Thyroid gland (tissue), 4 donors: ENCODE measurements at regions not wholly inside any gene's neighbourhood (a gene's known extent, or its start where the extent isn't known, plus 50 kb on each side); places are given as distances from the start of the nearest gene placed in this dataset.

Experiments
- CTCF ChIP-seq, 6 experiments: fragments of 200-600 bp in 3 of 6; fragments of 450-650 bp in 3 of 6; sonication (generic) in 3 of 6; IDR thresholded peaks; one replicate each; pipeline ENCODE4 v1.5.1; 2016 to 2019; ENCODE audit warnings: antibody characterized with exemption in 6 of 6, mild to moderate bottlenecking in 2 of 6, inconsistent platforms in 1 of 6, moderate library complexity in 1 of 6
- POLR2A ChIP-seq, 2 donors: fragments of 450-650 bp; IDR thresholded peaks; one replicate each; pipeline ENCODE4 v1.6.1; 2017; ENCODE audit warnings: antibody characterized with exemption in 2 of 2, mild to moderate bottlenecking in 2 of 2, moderate library complexity in 1 of 2

DNA sequence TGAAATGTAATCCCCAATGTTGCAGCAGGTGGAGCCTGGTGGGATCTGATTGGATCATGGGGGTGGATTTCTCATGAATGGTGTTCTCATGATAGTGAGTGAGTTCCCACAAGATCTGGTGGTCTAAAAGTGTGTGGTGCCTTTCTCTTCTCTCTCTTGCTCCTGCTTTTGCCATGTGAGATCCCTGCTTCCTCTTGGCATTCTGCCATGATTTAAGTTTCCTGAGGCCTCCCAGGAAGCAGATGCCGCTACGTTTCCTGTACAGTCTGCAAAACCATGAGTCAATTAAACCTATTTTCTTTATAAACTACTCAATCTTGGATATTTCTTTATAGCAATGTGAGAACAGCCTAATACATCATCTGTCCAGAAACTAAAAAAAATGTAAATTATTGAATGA is 298.3 kb downstream of the MEX3B start:
- TF ChIP-seq CTCF (IDR thresholded peaks at IDR 0.05), result no peak
- TF ChIP-seq POLR2A (IDR thresholded peaks at IDR 0.05), result no peak
